WTC11 (cell line): ENCODE measurements at regions not wholly inside any gene's neighbourhood (a gene's known extent, or its start where the extent isn't known, plus 50 kb on each side); places are given as distances from the start of the nearest gene placed in this dataset.
"Not testable (repeated sequence)": the region's sequence is repeated elsewhere in the genome, so short reads cannot be mapped to it uniquely, and the experiment has no call there.

Experiments used
- ATAC-seq: fragments of 200-7000 bp; cut with Tn5 transposase; 2 replicates; pipeline ENCODE4 v1.10.0; 2021; ENCODE audit warnings: mild to moderate bottlenecking, moderate library complexity
- CTCF ChIA-PET: fragments of 300-600 bp; sonication (Branson Sonifier 250); formaldehyde crosslinking; loops from one replicate; lab custom pipeline; 2021; ENCODE audit warnings: antibody characterized with exemption; lab: Charles Lee
- POLR2A ChIA-PET: fragments of 350-600 bp; sonication (Branson Sonifier 250); formaldehyde crosslinking; loops from one replicate; lab custom pipeline; 2021; ENCODE audit warnings: antibody characterized with exemption; lab: Charles Lee
- DNase-seq: peaks from one replicate; pipeline ENCODE4 v3.0.0; 2021; ENCODE audit warnings: low spot score
- H3K27ac Mint-ChIP-seq: 2 replicates; pipeline ENCODE4 v1.8.0; 2021; ENCODE audit warnings: mixed read lengths
- H3K27me3 Mint-ChIP-seq: 2 replicates; pipeline ENCODE4 v1.8.0; 2021; ENCODE audit warnings: low read depth, mild to moderate bottlenecking, moderate library complexity, mixed read lengths
- H3K36me3 Mint-ChIP-seq: 2 replicates; pipeline ENCODE4 v1.8.0; 2021; ENCODE audit warnings: mixed read lengths
- H3K4me1 Mint-ChIP-seq: 2 replicates; pipeline ENCODE4 v1.8.0; 2022; ENCODE audit warnings: mixed read lengths
- H3K4me3 Mint-ChIP-seq: 2 replicates; pipeline ENCODE4 v1.8.0; 2021; ENCODE audit warnings: mild to moderate bottlenecking, moderate library complexity, mixed read lengths
- H3K9me3 Mint-ChIP-seq: 2 replicates; pipeline ENCODE4 v1.8.0; 2021; ENCODE audit warnings: mixed read lengths
- CBFB ChIP-seq: sonication (generic); formaldehyde crosslinking; IDR thresholded peaks from 2 replicates; pipeline ENCODE4 v1.8.1; 2022; ENCODE audit warnings: mild to moderate bottlenecking, low read depth, missing genetic modification reagents
- EMX1 ChIP-seq: fragments of 250-450 bp; sonication (Bioruptor Pico); IDR thresholded peaks from 2 replicates; pipeline ENCODE4 v1.8.0; 2021; ENCODE audit warnings: mild to moderate bottlenecking
- HMGA2 ChIP-seq: fragments of 250-450 bp; sonication (Bioruptor Pico); IDR thresholded peaks from 2 replicates; pipeline ENCODE4 v1.4.0; 2021; ENCODE audit warnings: mild to moderate bottlenecking, moderate library complexity
- JUN ChIP-seq: sonication (generic); formaldehyde crosslinking; IDR thresholded peaks from 2 replicates; pipeline ENCODE4 v1.8.0; 2023; ENCODE audit warnings: mild to moderate bottlenecking, missing genetic modification reagents
- NFATC4 ChIP-seq: fragments of 250-450 bp; sonication (Bioruptor Pico); IDR thresholded peaks from 2 replicates; pipeline ENCODE4 v1.9.0; 2021; ENCODE audit warnings: mild to moderate bottlenecking
- NR2C2 ChIP-seq: sonication (generic); formaldehyde crosslinking; IDR thresholded peaks from 2 replicates; pipeline ENCODE4 v1.8.0; 2022; ENCODE audit warnings: mild to moderate bottlenecking, missing genetic modification reagents
- NR3C1 ChIP-seq: sonication (generic); formaldehyde crosslinking; conservative IDR thresholded peaks from 2 replicates; pipeline ENCODE4 v1.8.1; 2023; ENCODE audit warnings: low read depth, mild to moderate bottlenecking, missing genetic modification reagents
- PRRX2 ChIP-seq: fragments of 250-450 bp; sonication (Bioruptor Pico); IDR thresholded peaks from 2 replicates; pipeline ENCODE4 v1.8.0; 2021; ENCODE audit warnings: mild to moderate bottlenecking
- RELA ChIP-seq: sonication (generic); formaldehyde crosslinking; IDR thresholded peaks from 2 replicates; pipeline ENCODE4 v1.8.1; 2022; ENCODE audit warnings: missing genetic modification reagents, mild to moderate bottlenecking, borderline replicate concordance
- ZNF121 ChIP-seq: sonication (generic); formaldehyde crosslinking; IDR thresholded peaks from 2 replicates; pipeline ENCODE4 v1.8.0; 2023; ENCODE audit warnings: missing genetic modification reagents
- ZNF263 ChIP-seq: sonication (generic); formaldehyde crosslinking; IDR thresholded peaks from 2 replicates; pipeline ENCODE4 v1.8.1; 2022; ENCODE audit warnings: low read depth, mild to moderate bottlenecking, moderate library complexity, missing genetic modification reagents
- TF ChIP-seq, protein P1 (sequence below): sonication (generic); formaldehyde crosslinking; IDR thresholded peaks from 2 replicates; pipeline ENCODE4 v1.8.1; 2023; ENCODE audit warnings: mild to moderate bottlenecking, missing genetic modification reagents, moderate library complexity
- TF ChIP-seq, protein P2 (sequence below): sonication (generic); formaldehyde crosslinking; conservative IDR thresholded peaks from 2 replicates; pipeline ENCODE4 v1.8.1; 2023; ENCODE audit warnings: mild to moderate bottlenecking, low read depth, missing genetic modification reagents, moderate library complexity
- TF ChIP-seq, protein P3 (sequence below): sonication (generic); formaldehyde crosslinking; IDR thresholded peaks from 2 replicates; pipeline ENCODE4 v1.8.1; 2023; ENCODE audit warnings: mild to moderate bottlenecking, missing genetic modification reagents, borderline replicate concordance
- TF ChIP-seq, protein P4 (sequence below): sonication (generic); formaldehyde crosslinking; IDR thresholded peaks from 2 replicates; pipeline ENCODE4 v1.8.1; 2022; ENCODE audit warnings: low read depth, mild to moderate bottlenecking, moderate library complexity, missing genetic modification reagents, borderline replicate concordance
- TF ChIP-seq, protein P5 (sequence below): sonication (generic); formaldehyde crosslinking; IDR thresholded peaks from 2 replicates; pipeline ENCODE4 v1.8.1; 2023; ENCODE audit warnings: mild to moderate bottlenecking, missing genetic modification reagents

DNA sequence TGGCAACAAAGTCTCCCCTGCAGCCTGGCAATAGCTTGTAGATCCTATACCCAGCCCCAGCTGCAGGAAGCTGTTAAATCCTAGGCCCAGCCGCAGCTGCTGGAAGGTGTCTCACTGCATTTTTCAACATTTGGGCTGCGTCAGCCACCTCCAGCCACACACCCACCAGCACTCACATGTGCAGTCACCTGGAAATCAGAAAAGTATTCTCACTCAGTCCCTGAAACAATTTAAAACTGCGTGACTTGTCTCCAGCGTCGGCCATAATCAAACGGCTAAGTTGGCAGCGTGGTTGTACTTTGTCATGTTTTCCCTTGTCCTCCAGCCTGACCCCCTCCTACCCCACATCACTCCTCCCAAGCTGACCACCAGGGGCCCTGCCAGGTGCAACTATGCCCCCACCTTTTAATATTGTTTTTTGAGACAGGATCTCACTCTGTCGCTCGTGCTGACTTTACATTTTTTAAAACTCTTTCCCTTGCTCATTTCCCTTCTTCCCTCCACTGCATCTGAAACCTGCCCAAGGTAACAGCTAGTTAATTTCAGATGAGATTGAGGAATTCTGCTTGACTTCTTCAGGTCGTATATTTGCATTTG, 97.2 kb upstream of the FRG1 start:
- ChIA-PET POLR2A (no interaction called here), CTCF (no interaction called here)
- DNase-seq, result no peak
- no peak overlapping the region for H3K27ac Mint-ChIP-seq
- H3K9me3 Mint-ChIP-seq, result peaks cover 52% of the 10 kb centered on the region
- H3K27me3 Mint-ChIP-seq, result peaks cover 5% of the 10 kb centered on the region
- peaks cover 32% of the 10 kb centered on the region for H3K36me3 Mint-ChIP-seq
- no peak overlapping the region for H3K4me3 Mint-ChIP-seq
- no peak for TF ChIP-seq ZNF263
- TF ChIP-seq, protein P1, sequence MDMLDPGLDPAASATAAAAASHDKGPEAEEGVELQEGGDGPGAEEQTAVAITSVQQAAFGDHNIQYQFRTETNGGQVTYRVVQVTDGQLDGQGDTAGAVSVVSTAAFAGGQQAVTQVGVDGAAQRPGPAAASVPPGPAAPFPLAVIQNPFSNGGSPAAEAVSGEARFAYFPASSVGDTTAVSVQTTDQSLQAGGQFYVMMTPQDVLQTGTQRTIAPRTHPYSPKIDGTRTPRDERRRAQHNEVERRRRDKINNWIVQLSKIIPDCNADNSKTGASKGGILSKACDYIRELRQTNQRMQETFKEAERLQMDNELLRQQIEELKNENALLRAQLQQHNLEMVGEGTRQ, result no peak
- TF ChIP-seq NR3C1, result no peak
- no peak for TF ChIP-seq JUN (CRISPR knock-in tag)
- TF ChIP-seq NR2C2, result no peak
- TF ChIP-seq HMGA2 (CRISPR knock-in tag), result no peak
- no peak for TF ChIP-seq ZNF121 (CRISPR knock-in tag)
- no peak for TF ChIP-seq CBFB (CRISPR knock-in tag)
- peaks cover 5% of the 10 kb centered on the region; the same call in 1 of the 2 replicates for H3K4me1 Mint-ChIP-seq
- no peak for ATAC-seq

DNA sequence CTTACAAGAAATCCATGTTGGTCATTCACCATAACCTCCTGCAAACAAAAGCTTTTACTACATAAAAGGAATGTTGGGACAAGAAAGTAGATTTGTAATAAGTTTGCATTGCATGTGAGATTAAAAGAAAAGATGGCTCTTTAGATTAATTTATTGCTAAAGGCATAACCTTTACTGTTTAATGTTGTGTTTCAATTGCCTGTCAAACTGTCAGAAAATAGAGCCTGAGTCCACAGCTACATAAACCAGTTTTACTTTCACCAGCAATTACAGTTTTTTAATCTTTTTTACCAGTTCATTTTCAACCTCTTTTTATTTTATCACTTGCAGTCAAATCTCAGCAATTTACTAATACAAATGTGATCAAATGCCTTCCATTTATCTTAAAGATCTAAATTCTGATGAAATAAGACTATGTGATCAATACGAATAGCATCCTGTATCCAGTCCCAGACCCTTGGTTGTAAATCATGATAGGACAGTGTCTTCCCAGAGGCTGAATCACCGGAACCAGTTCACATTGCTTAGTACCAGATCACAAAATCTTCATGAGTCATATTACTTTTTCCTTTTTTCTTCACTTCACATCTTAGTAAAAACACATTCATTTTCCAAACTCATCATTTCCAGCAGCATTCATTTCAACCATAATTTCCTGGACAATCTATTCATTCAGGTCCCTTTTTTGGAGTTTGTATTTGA, 95.4 kb upstream of the FRG1 start:
- Mint-ChIP-seq H3K27me3 (peaks cover 5% of the 10 kb centered on the region), H3K36me3 (peaks cover 29% of the 10 kb centered on the region)
- DNase-seq, result no peak

DNA sequence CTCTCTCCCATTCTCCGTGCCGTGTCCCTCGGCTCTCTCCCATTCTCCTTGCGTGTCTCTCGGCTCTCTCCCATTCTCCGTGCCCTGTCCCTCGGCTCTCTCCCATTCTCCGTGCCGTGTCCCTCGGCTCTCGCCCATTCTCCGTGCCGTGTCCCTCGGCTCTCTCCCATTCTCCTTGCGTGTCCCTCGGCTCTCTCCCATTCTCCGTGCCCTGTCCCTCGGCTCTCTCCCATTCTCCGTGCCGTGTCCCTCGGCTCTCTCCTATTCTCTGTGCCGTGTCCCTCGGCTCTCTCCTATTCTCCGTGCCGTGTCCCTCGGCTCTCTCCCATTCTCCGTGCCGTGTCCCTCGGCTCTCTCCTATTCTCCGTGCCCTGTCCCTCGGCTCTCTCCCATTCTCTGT, 94.6 kb upstream of the FRG1 start:
- CTCF ChIA-PET, H3K4me1 Mint-ChIP-seq, H3K4me3 Mint-ChIP-seq, H3K27ac Mint-ChIP-seq, H3K27me3 Mint-ChIP-seq, DNase-seq, POLR2A ChIA-PET, ATAC-seq: not testable (repeated sequence)
- peaks cover 29% of the 10 kb centered on the region for H3K36me3 Mint-ChIP-seq
- H3K9me3 Mint-ChIP-seq, result peaks cover 46% of the 10 kb centered on the region

More for the DNA sequence above, 95.4 kb upstream of the FRG1 start:
- Mint-ChIP-seq H3K27ac (no peak overlapping the region), H3K4me1 (peaks cover 5% of the 10 kb centered on the region; the same call in 1 of the 2 replicates), H3K9me3 (peaks cover 46% of the 10 kb centered on the region), H3K4me3 (no peak overlapping the region)
- TF ChIP-seq, protein P2, sequence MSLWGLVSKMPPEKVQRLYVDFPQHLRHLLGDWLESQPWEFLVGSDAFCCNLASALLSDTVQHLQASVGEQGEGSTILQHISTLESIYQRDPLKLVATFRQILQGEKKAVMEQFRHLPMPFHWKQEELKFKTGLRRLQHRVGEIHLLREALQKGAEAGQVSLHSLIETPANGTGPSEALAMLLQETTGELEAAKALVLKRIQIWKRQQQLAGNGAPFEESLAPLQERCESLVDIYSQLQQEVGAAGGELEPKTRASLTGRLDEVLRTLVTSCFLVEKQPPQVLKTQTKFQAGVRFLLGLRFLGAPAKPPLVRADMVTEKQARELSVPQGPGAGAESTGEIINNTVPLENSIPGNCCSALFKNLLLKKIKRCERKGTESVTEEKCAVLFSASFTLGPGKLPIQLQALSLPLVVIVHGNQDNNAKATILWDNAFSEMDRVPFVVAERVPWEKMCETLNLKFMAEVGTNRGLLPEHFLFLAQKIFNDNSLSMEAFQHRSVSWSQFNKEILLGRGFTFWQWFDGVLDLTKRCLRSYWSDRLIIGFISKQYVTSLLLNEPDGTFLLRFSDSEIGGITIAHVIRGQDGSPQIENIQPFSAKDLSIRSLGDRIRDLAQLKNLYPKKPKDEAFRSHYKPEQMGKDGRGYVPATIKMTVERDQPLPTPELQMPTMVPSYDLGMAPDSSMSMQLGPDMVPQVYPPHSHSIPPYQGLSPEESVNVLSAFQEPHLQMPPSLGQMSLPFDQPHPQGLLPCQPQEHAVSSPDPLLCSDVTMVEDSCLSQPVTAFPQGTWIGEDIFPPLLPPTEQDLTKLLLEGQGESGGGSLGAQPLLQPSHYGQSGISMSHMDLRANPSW (CRISPR knock-in tag), result no peak
- TF ChIP-seq, protein P3, sequence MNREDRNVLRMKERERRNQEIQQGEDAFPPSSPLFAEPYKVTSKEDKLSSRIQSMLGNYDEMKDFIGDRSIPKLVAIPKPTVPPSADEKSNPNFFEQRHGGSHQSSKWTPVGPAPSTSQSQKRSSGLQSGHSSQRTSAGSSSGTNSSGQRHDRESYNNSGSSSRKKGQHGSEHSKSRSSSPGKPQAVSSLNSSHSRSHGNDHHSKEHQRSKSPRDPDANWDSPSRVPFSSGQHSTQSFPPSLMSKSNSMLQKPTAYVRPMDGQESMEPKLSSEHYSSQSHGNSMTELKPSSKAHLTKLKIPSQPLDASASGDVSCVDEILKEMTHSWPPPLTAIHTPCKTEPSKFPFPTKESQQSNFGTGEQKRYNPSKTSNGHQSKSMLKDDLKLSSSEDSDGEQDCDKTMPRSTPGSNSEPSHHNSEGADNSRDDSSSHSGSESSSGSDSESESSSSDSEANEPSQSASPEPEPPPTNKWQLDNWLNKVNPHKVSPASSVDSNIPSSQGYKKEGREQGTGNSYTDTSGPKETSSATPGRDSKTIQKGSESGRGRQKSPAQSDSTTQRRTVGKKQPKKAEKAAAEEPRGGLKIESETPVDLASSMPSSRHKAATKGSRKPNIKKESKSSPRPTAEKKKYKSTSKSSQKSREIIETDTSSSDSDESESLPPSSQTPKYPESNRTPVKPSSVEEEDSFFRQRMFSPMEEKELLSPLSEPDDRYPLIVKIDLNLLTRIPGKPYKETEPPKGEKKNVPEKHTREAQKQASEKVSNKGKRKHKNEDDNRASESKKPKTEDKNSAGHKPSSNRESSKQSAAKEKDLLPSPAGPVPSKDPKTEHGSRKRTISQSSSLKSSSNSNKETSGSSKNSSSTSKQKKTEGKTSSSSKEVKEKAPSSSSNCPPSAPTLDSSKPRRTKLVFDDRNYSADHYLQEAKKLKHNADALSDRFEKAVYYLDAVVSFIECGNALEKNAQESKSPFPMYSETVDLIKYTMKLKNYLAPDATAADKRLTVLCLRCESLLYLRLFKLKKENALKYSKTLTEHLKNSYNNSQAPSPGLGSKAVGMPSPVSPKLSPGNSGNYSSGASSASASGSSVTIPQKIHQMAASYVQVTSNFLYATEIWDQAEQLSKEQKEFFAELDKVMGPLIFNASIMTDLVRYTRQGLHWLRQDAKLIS (CRISPR knock-in tag), result no peak
- TF ChIP-seq RELA (CRISPR knock-in tag) (no peak), JUN (CRISPR knock-in tag) (no peak), NFATC4 (no peak), PRRX2 (CRISPR knock-in tag) (no peak), EMX1 (CRISPR knock-in tag) (no peak)
- TF ChIP-seq, protein P4, sequence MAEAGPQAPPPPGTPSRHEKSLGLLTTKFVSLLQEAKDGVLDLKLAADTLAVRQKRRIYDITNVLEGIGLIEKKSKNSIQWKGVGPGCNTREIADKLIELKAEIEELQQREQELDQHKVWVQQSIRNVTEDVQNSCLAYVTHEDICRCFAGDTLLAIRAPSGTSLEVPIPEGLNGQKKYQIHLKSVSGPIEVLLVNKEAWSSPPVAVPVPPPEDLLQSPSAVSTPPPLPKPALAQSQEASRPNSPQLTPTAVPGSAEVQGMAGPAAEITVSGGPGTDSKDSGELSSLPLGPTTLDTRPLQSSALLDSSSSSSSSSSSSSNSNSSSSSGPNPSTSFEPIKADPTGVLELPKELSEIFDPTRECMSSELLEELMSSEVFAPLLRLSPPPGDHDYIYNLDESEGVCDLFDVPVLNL (CRISPR knock-in tag), result no peak
- TF ChIP-seq, protein P5, sequence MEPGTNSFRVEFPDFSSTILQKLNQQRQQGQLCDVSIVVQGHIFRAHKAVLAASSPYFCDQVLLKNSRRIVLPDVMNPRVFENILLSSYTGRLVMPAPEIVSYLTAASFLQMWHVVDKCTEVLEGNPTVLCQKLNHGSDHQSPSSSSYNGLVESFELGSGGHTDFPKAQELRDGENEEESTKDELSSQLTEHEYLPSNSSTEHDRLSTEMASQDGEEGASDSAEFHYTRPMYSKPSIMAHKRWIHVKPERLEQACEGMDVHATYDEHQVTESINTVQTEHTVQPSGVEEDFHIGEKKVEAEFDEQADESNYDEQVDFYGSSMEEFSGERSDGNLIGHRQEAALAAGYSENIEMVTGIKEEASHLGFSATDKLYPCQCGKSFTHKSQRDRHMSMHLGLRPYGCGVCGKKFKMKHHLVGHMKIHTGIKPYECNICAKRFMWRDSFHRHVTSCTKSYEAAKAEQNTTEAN, result no peak
- ChIA-PET CTCF (no interaction called here), POLR2A (no interaction called here)
- no peak for ATAC-seq

DNA sequence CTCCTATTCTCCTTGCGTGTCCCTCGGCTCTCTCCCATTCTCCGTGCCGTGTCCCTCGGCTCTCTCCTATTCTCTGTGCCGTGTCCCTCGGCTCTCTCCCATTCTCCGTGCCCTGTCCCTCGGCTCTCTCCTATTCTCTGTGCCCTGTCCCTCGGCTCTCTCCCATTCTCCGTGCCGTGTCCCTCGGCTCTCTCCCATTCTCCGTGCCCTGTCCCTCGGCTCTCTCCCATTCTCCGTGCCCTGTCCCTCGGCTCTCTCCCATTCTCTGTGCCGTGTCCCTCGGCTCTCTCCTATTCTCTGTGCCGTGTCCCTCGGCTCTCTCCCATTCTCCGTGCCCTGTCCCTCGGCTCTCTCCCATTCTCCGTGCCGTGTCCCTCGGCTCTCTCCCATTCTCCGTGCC, 94.1 kb upstream of the FRG1 start:
- H3K27ac Mint-ChIP-seq, POLR2A ChIA-PET, CTCF ChIA-PET, H3K4me3 Mint-ChIP-seq, H3K27me3 Mint-ChIP-seq, DNase-seq, H3K4me1 Mint-ChIP-seq, ATAC-seq: not testable (repeated sequence)
- H3K36me3 Mint-ChIP-seq, result peaks cover 31% of the 10 kb centered on the region
- H3K9me3 Mint-ChIP-seq, result peaks cover 48% of the 10 kb centered on the region

DNA sequence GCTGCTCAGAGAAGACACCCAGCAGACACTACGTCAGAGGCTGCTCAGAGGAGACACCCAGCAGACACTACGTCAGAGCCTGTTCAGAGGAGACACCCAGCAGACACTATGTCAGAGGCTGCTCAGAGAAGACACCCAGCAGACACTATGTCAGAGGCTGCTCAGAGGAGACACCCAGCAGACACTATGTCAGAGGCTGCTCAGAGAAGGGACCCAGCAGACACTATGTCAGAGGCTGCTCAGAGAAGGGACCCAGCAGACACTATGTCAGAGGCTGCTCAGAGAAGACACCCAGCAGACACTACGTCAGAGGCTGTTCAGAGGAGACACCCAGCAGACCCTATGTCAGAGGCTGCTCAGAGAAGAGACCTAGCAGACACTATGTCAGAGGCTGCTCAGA, 92.0 kb upstream of the FRG1 start:
- Mint-ChIP-seq H3K36me3 (peaks cover 36% of the 10 kb centered on the region), H3K9me3 (peaks cover 56% of the 10 kb centered on the region)
- H3K27me3 Mint-ChIP-seq, H3K4me3 Mint-ChIP-seq, ATAC-seq, POLR2A ChIA-PET, H3K4me1 Mint-ChIP-seq, DNase-seq, CTCF ChIA-PET, H3K27ac Mint-ChIP-seq: not testable (repeated sequence)
